ENCODE measurements at regions not wholly inside any gene's neighbourhood (a gene's known extent, or its start where the extent isn't known, plus 50 kb on each side); places are given as distances from the start of the nearest gene placed in this dataset.
"Not testable (repeated sequence)": the region's sequence is repeated elsewhere in the genome, so short reads cannot be mapped to it uniquely, and the experiment has no call there.

GRCh38 chr9:102941868-102942267 lies 53.3 kb upstream of the CYLC2 start:
- Histone ChIP-seq H3K79me2 (ENCODE audit: insufficient read depth, low read length) (no peaks in the 10 kb centered on the region), H3K9ac (ENCODE audit: low read depth, low read length, poor library complexity, severe bottlenecking) (no peak overlapping the region), H3K9me2 (replicated peaks; ENCODE audit: low read depth, low read length) (no peaks in the 10 kb centered on the region), H2AFZ (ENCODE audit: low read length) (no peak overlapping the region), H4K20me1 (ENCODE audit: insufficient read depth, low read length, poor library complexity, severe bottlenecking) (no peaks in the 10 kb centered on the region), H3K27me3 (ENCODE audit: insufficient read depth, low read length, poor library complexity, severe bottlenecking) (no peaks in the 10 kb centered on the region), H3K9me3 (ENCODE audit: insufficient read depth, low read depth, low read length) (no peaks in the 10 kb centered on the region), H3K4me3 (ENCODE audit: low read length, poor library complexity, severe bottlenecking) (no peak overlapping the region), H3K4me2 (ENCODE audit: low read depth, low read length, poor library complexity, severe bottlenecking) (no peak overlapping the region), H3K36me3 (ENCODE audit: insufficient read depth, low read length) (no peaks in the 10 kb centered on the region), H3K4me1 (ENCODE audit: insufficient read depth, low read length, poor library complexity, severe bottlenecking) (no peaks in the 10 kb centered on the region), H3F3A (ENCODE audit: low read depth) (no peaks in the 10 kb centered on the region)
- TF ChIP-seq EZH2phosphoT487 (IDR thresholded peaks at IDR 0.05; ENCODE audit: borderline replicate concordance) (no peak), CTCF (conservative IDR thresholded peaks at IDR 0.05; ENCODE audit: low read length) (no peak)

DNA sequence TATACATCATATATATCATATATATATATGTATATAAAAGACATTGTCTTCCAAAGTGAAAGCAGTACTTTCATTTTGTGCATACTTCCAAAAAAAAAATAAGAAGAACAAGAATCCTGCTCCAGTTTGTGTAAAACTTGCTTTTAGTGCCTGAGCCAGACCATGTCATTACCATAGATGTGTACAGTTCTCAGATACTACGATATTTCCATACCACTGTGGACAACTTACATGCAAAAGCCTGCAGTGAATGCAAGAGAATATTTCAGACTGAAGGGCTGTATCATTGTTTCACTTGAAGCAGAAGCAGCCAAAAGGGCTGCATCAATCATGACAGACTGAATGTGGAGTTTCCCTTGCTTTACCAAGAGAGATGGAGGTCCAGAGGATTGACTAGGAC lies 72.6 kb upstream of the CYLC2 start:
- H3K4me1 ChIP-seq (ENCODE audit: insufficient read depth, low read length, poor library complexity, severe bottlenecking): no peaks in the 10 kb centered on the region
- no peaks in the 10 kb centered on the region for H4K20me1 ChIP-seq (ENCODE audit: insufficient read depth, low read length, poor library complexity, severe bottlenecking)
- no peak overlapping the region for H3K9ac ChIP-seq (ENCODE audit: low read depth, low read length, poor library complexity, severe bottlenecking)
- TF ChIP-seq EZH2phosphoT487 (IDR thresholded peaks at IDR 0.05; ENCODE audit: borderline replicate concordance) (no peak), CTCF (conservative IDR thresholded peaks at IDR 0.05; ENCODE audit: low read length) (no peak)
- no peaks in the 10 kb centered on the region for H3F3A ChIP-seq (ENCODE audit: low read depth)
- no peaks in the 10 kb centered on the region for H3K36me3 ChIP-seq (ENCODE audit: insufficient read depth, low read length)
- H3K4me2 ChIP-seq (ENCODE audit: low read depth, low read length, poor library complexity, severe bottlenecking): no peak overlapping the region
- no peak overlapping the region for H3K4me3 ChIP-seq (ENCODE audit: low read length, poor library complexity, severe bottlenecking)
- H3K9me2 ChIP-seq (replicated peaks; ENCODE audit: low read depth, low read length): no peaks in the 10 kb centered on the region
- no peaks in the 10 kb centered on the region for H3K9me3 ChIP-seq (ENCODE audit: insufficient read depth, low read depth, low read length)
- no peak overlapping the region for H2AFZ ChIP-seq (ENCODE audit: low read length)
- H3K79me2 ChIP-seq (ENCODE audit: insufficient read depth, low read length): no peaks in the 10 kb centered on the region
- no peaks in the 10 kb centered on the region for H3K27me3 ChIP-seq (ENCODE audit: insufficient read depth, low read length, poor library complexity, severe bottlenecking)

GRCh38 chr9:102911185-102911584 lies 83.9 kb upstream of the CYLC2 start:
- H4K20me1 ChIP-seq (ENCODE audit: insufficient read depth, low read length, poor library complexity, severe bottlenecking): no peaks in the 10 kb centered on the region
- no peaks in the 10 kb centered on the region for H3K9me2 ChIP-seq (replicated peaks; ENCODE audit: low read depth, low read length)
- H3K27me3 ChIP-seq (ENCODE audit: insufficient read depth, low read length, poor library complexity, severe bottlenecking): no peaks in the 10 kb centered on the region
- H3K9me3 ChIP-seq (ENCODE audit: insufficient read depth, low read depth, low read length): no peaks in the 10 kb centered on the region
- no peak overlapping the region for H3K4me2 ChIP-seq (ENCODE audit: low read depth, low read length, poor library complexity, severe bottlenecking)
- no peaks in the 10 kb centered on the region for H3K36me3 ChIP-seq (ENCODE audit: insufficient read depth, low read length)
- H3F3A ChIP-seq (ENCODE audit: low read depth): no peaks in the 10 kb centered on the region
- no peak overlapping the region for H3K9ac ChIP-seq (ENCODE audit: low read depth, low read length, poor library complexity, severe bottlenecking)
- TF ChIP-seq CTCF (conservative IDR thresholded peaks at IDR 0.05; ENCODE audit: low read length) (no peak), EZH2phosphoT487 (IDR thresholded peaks at IDR 0.05; ENCODE audit: borderline replicate concordance) (no peak)
- no peaks in the 10 kb centered on the region for H3K79me2 ChIP-seq (ENCODE audit: insufficient read depth, low read length)
- H3K4me3 ChIP-seq (ENCODE audit: low read length, poor library complexity, severe bottlenecking): no peak overlapping the region
- no peak overlapping the region for H2AFZ ChIP-seq (ENCODE audit: low read length)
- no peaks in the 10 kb centered on the region for H3K4me1 ChIP-seq (ENCODE audit: insufficient read depth, low read length, poor library complexity, severe bottlenecking)

GRCh38 chr9:102905795-102906194 lies 89.3 kb upstream of the CYLC2 start:
- not testable (repeated sequence) for H4K20me1 ChIP-seq (ENCODE audit: insufficient read depth, low read length, poor library complexity, severe bottlenecking); H3K4me2 ChIP-seq (ENCODE audit: low read depth, low read length, poor library complexity, severe bottlenecking); H3K36me3 ChIP-seq (ENCODE audit: insufficient read depth, low read length); H3K4me3 ChIP-seq (ENCODE audit: low read length, poor library complexity, severe bottlenecking); H3K9me3 ChIP-seq (ENCODE audit: insufficient read depth, low read depth, low read length); H3K9me2 ChIP-seq (replicated peaks; ENCODE audit: low read depth, low read length); H2AFZ ChIP-seq (ENCODE audit: low read length); H3F3A ChIP-seq (ENCODE audit: low read depth); H3K27me3 ChIP-seq (ENCODE audit: insufficient read depth, low read length, poor library complexity, severe bottlenecking); H3K9ac ChIP-seq (ENCODE audit: low read depth, low read length, poor library complexity, severe bottlenecking); H3K4me1 ChIP-seq (ENCODE audit: insufficient read depth, low read length, poor library complexity, severe bottlenecking); H3K79me2 ChIP-seq (ENCODE audit: insufficient read depth, low read length)
